SK-N-SH (cell line): ENCODE measurements at regions not wholly inside any gene's neighbourhood (a gene's known extent, or its start where the extent isn't known, plus 50 kb on each side); places are given as distances from the start of the nearest gene placed in this dataset.

Source experiments
- CTCF ChIA-PET: fragments of 300-600, 350-600 bp; formaldehyde crosslinking; extraction: SDS; loops from one replicate; lab custom pipeline; 2021; lab: Yijun Ruan, JAX
- POLR2A ChIA-PET: fragments of 350-600 bp; sonication (Branson Sonifier 250); formaldehyde crosslinking; extraction: SDS; loops from one replicate; lab custom pipeline; 2020; ENCODE audit warnings: antibody characterized with exemption, inconsistent platforms; lab: Yijun Ruan, JAX
- DNase-seq: peaks from one replicate; pipeline ENCODE4 v3.0.0; 2012
- H2AFZ ChIP-seq: fragments of 200-600 bp; sonication (generic); 2 replicates; pipeline ENCODE4 v1.8.1; 2016; ENCODE audit warnings: antibody characterized with exemption, mild to moderate bottlenecking, low read depth
- H3F3A ChIP-seq: fragments of 200-600 bp; sonication (generic); replicated peaks from 2 replicates; pipeline ENCODE3; 2016; ENCODE audit warnings: antibody characterized with exemption, mild to moderate bottlenecking; ENCODE audit not compliant: insufficient read depth
- H3K27ac ChIP-seq, 2 experiments: fragments of 200-500 bp in 1 of 2; fragments of 200-600 bp in 1 of 2; sonication (Bioruptor generic) in 1 of 2; sonication (generic), shearing (Covaris generic) in 1 of 2; 2 replicates each; pipeline versions ENCODE4 v1.5.1 to v1.6.1; 2014 to 2016; ENCODE audit warnings: low read depth in 2 of 2, inconsistent platforms in 1 of 2, low read length in 1 of 2, mild to moderate bottlenecking in 1 of 2, mixed read lengths in 1 of 2
- H3K27me3 ChIP-seq: fragments of 200-600 bp; sonication (generic), shearing (Covaris generic); 2 replicates; pipeline ENCODE4 v1.6.1; 2016; ENCODE audit warnings: mixed run types; ENCODE audit not compliant: insufficient read depth
- H3K36me3 ChIP-seq, 2 experiments: fragments of 200-500 bp in 1 of 2; fragments of 200-600 bp in 1 of 2; sonication (Bioruptor generic) in 1 of 2; sonication (generic) in 1 of 2; replicated peaks in 1 of 2; 2 replicates each; pipeline versions ENCODE3 to v1.5.1; 2014 to 2016; ENCODE audit warnings: low read length in 1 of 2, mild to moderate bottlenecking in 1 of 2; ENCODE audit not compliant: insufficient read depth in 2 of 2, control insufficient read depth in 1 of 2
- H3K4me1 ChIP-seq, 2 experiments: fragments of 200-500 bp in 1 of 2; fragments of 200-600 bp in 1 of 2; sonication (Bioruptor generic) in 1 of 2; sonication (generic), shearing (Covaris generic) in 1 of 2; 2 replicates each; pipeline versions ENCODE4 v1.5.1 to v1.6.1; 2014 to 2016; ENCODE audit warnings: low read depth in 1 of 2, low read length in 1 of 2, mixed run types in 1 of 2; ENCODE audit not compliant: insufficient read depth in 2 of 2, control insufficient read depth in 1 of 2
- H3K4me2 ChIP-seq: fragments of 200-600 bp; sonication (generic), shearing (Covaris generic); 2 replicates; pipeline ENCODE4 v1.6.1; 2017; ENCODE audit warnings: mixed run types
- H3K4me3 ChIP-seq, 2 experiments: fragments of 200-500 bp in 1 of 2; fragments of 200-600 bp in 1 of 2; sonication (Bioruptor generic) in 1 of 2; sonication (generic), shearing (Covaris generic) in 1 of 2; 2 replicates each; pipeline versions ENCODE4 v1.5.1 to v1.8.1; 2014 to 2016; ENCODE audit warnings: low read depth in 2 of 2, inconsistent platforms in 1 of 2, low read length in 1 of 2, mild to moderate bottlenecking in 1 of 2, mixed read lengths in 1 of 2, moderate library complexity in 1 of 2
- H3K79me2 ChIP-seq: fragments of 200-600 bp; sonication (generic); 2 replicates; pipeline ENCODE4 v1.8.1; 2017; ENCODE audit warnings: mild to moderate bottlenecking; ENCODE audit not compliant: insufficient read depth
- H3K9ac ChIP-seq: fragments of 200-600 bp; sonication (generic); 2 replicates; pipeline ENCODE4 v1.6.1; 2017; ENCODE audit warnings: mixed run types
- H3K9me2 ChIP-seq: fragments of 200-600 bp; sonication (generic); 2 replicates; pipeline ENCODE4 v1.6.1; 2017; ENCODE audit warnings: mixed run types
- H3K9me3 ChIP-seq: fragments of 200-600 bp; sonication (generic); 2 replicates; pipeline ENCODE4 v1.6.1; 2017; ENCODE audit warnings: mixed run types, mild to moderate bottlenecking, moderate library complexity
- H4K20me1 ChIP-seq: fragments of 200-600 bp; sonication (generic); 2 replicates; pipeline ENCODE4 v1.6.1; 2017; ENCODE audit warnings: mild to moderate bottlenecking, mixed run types; ENCODE audit not compliant: insufficient read depth
- EP300 ChIP-seq, 2 experiments: IDR thresholded peaks; 2 replicates each; pipeline versions ENCODE4 v1.4.0 to v1.6.1; 2012; ENCODE audit warnings: borderline replicate concordance in 1 of 2, low read depth in 1 of 2, low read length in 1 of 2
- FOSL2 ChIP-seq: IDR thresholded peaks from 2 replicates; pipeline ENCODE4 v1.4.0; 2012; ENCODE audit warnings: low read depth, mild to moderate bottlenecking, moderate library complexity, borderline replicate concordance
- FOXJ3 ChIP-seq: sonication (generic); formaldehyde crosslinking; IDR thresholded peaks from 2 replicates; pipeline ENCODE4 v1.5.1; 2020; ENCODE audit warnings: mild to moderate bottlenecking, missing genetic modification reagents
- FOXM1 ChIP-seq: IDR thresholded peaks from 2 replicates; pipeline ENCODE4 v1.4.0; 2012; ENCODE audit warnings: low read depth, mild to moderate bottlenecking
- GABPA ChIP-seq: IDR thresholded peaks from 2 replicates; pipeline ENCODE4 v1.4.0; 2012; ENCODE audit warnings: low read depth, mild to moderate bottlenecking
- JUND ChIP-seq: IDR thresholded peaks from 2 replicates; pipeline ENCODE4 v1.4.0; 2012
- MEF2A ChIP-seq: IDR thresholded peaks from 2 replicates; pipeline ENCODE4 v1.4.0; 2012; ENCODE audit warnings: low read depth, borderline replicate concordance
- MXI1 ChIP-seq: IDR thresholded peaks from 2 replicates; pipeline ENCODE4 v1.6.1; 2012; ENCODE audit warnings: mild to moderate bottlenecking, low read depth, low read length, improper control_type of control experiment
- POLR2AphosphoS5 ChIP-seq: IDR thresholded peaks from 2 replicates; pipeline ENCODE4 v1.6.1; 2012; ENCODE audit warnings: low read depth, low read length
- RAD21 ChIP-seq: IDR thresholded peaks from 2 replicates; pipeline ENCODE4 v1.6.1; 2012; ENCODE audit warnings: mild to moderate bottlenecking, low read length
- RFX5 ChIP-seq: IDR thresholded peaks from 2 replicates; pipeline ENCODE4 v1.6.1; 2012; ENCODE audit warnings: mild to moderate bottlenecking, improper control_type of control experiment, low read length
- SIN3A ChIP-seq: IDR thresholded peaks from 2 replicates; pipeline ENCODE4 v1.6.1; 2012; ENCODE audit warnings: low read depth, mild to moderate bottlenecking, low read length, moderate library complexity, borderline replicate concordance
- TAF1 ChIP-seq: IDR thresholded peaks from 2 replicates; pipeline ENCODE4 v1.6.1; 2012; ENCODE audit warnings: low read depth, mild to moderate bottlenecking, low read length, moderate library complexity, borderline replicate concordance
- WGBS: methylation state at CpG from one replicate; pipeline ENCODE4 v1.1.6; 2017; ENCODE audit warnings: low lambda C conversion rate; 5-methylcytosine and 5-hydroxymethylcytosine counted together
- TF ChIP-seq, protein P1 (sequence below): IDR thresholded peaks from 2 replicates; pipeline ENCODE4 v1.4.0; 2012; ENCODE audit warnings: low read depth, borderline replicate concordance
- TF ChIP-seq, protein P2 (sequence below): IDR thresholded peaks from 2 replicates; pipeline ENCODE4 v1.4.0; 2012; ENCODE audit warnings: low read depth
- TF ChIP-seq, protein P3 (sequence below): IDR thresholded peaks from 2 replicates; pipeline ENCODE4; 2012
- TF ChIP-seq, protein P4 (sequence below): fragments of 150-350 bp; IDR thresholded peaks from 2 replicates; pipeline ENCODE4 v1.6.1; 2016; ENCODE audit warnings: mild to moderate bottlenecking, low read depth, low read length
- TF ChIP-seq, protein P5 (sequence below): fragments of 200-600 bp; sonication (generic); IDR thresholded peaks from 2 replicates; pipeline ENCODE4 v1.6.1; 2017; ENCODE audit warnings: antibody characterized with exemption, mild to moderate bottlenecking, moderate library complexity

DNA sequence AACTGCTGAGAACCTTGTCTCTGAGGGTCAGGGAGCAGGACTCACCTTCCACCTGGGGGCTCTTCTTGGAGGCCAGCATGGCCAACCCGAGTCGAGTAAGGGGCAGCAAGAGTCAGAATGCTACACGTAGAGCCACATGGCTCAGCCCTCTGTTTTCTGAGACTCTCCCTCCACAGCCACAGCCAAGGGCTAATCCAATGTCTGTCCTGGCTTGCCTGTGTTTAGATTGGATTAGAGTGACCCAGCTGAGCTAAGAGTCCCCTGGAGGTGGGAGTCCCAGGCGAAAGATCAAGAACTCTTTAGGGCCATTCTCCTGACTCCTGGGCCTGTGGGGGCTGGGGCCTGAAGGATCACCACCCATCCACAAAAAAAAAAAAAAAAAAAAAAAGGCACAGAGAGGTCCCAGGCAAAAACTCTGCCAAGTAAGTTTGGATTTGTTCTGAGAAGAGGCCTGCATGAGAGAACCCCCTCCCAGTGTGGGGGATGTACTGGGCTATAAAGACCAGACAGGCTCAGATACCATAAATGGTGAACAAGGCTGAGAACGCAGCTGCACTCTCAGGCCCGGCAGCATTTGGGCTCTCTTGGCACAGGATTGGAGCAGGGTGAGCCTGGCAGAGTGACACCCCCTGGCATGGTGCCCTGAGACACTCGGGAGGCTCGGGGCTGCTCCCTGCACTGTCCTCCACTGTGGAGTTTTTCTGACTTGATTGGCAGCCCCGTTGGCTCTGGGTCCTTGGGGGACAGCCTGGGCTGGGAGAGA lies 88.0 kb upstream of the OSBPL11 start:
- H3K9ac ChIP-seq, result no peak overlapping the region
- DNase-seq, result no peak
- 51% methylated on average over 4 of the region's 9 CpGs for WGBS
- H3K4me1 ChIP-seq, result peaks cover 0 to 27% of the 10 kb centered on the region in 2 experiments; a peak in 1 of 4 replicates
- no peak overlapping the region; a peak in 1 of 4 replicates for H3K27ac ChIP-seq
- CTCF ChIA-PET, result no interaction called here
- no peaks in the 10 kb centered on the region for H3K9me3 ChIP-seq
- H4K20me1 ChIP-seq, result no peaks in the 10 kb centered on the region
- no peaks in the 10 kb centered on the region for H3K79me2 ChIP-seq
- H2AFZ ChIP-seq, result no peak overlapping the region
- H3F3A ChIP-seq, result peaks cover 2% of the 10 kb centered on the region
- no peaks in the 10 kb centered on the region for H3K27me3 ChIP-seq
- TF ChIP-seq GABPA, result no peak
- TF ChIP-seq, protein P1, sequence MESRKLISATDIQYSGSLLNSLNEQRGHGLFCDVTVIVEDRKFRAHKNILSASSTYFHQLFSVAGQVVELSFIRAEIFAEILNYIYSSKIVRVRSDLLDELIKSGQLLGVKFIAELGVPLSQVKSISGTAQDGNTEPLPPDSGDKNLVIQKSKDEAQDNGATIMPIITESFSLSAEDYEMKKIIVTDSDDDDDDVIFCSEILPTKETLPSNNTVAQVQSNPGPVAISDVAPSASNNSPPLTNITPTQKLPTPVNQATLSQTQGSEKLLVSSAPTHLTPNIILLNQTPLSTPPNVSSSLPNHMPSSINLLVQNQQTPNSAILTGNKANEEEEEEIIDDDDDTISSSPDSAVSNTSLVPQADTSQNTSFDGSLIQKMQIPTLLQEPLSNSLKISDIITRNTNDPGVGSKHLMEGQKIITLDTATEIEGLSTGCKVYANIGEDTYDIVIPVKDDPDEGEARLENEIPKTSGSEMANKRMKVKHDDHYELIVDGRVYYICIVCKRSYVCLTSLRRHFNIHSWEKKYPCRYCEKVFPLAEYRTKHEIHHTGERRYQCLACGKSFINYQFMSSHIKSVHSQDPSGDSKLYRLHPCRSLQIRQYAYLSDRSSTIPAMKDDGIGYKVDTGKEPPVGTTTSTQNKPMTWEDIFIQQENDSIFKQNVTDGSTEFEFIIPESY, result no peak
- TF ChIP-seq, protein P2, sequence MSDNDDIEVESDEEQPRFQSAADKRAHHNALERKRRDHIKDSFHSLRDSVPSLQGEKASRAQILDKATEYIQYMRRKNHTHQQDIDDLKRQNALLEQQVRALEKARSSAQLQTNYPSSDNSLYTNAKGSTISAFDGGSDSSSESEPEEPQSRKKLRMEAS, result no peak
- TF ChIP-seq, protein P3, sequence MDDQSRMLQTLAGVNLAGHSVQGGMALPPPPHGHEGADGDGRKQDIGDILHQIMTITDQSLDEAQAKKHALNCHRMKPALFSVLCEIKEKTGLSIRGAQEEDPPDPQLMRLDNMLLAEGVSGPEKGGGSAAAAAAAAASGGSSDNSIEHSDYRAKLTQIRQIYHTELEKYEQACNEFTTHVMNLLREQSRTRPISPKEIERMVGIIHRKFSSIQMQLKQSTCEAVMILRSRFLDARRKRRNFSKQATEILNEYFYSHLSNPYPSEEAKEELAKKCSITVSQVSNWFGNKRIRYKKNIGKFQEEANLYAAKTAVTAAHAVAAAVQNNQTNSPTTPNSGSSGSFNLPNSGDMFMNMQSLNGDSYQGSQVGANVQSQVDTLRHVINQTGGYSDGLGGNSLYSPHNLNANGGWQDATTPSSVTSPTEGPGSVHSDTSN, result no peak
- TF ChIP-seq JUND, result no peak
- TF ChIP-seq MXI1, result no peak
- TF ChIP-seq RAD21, result no peak
- no peak for TF ChIP-seq MEF2A
- TF ChIP-seq POLR2AphosphoS5, result no peak
- TF ChIP-seq FOXJ3, result no peak
- TF ChIP-seq, protein P4, sequence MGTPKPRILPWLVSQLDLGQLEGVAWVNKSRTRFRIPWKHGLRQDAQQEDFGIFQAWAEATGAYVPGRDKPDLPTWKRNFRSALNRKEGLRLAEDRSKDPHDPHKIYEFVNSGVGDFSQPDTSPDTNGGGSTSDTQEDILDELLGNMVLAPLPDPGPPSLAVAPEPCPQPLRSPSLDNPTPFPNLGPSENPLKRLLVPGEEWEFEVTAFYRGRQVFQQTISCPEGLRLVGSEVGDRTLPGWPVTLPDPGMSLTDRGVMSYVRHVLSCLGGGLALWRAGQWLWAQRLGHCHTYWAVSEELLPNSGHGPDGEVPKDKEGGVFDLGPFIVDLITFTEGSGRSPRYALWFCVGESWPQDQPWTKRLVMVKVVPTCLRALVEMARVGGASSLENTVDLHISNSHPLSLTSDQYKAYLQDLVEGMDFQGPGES, result no peak
- TF ChIP-seq FOXM1, result no peak
- no peak for TF ChIP-seq RFX5
- TF ChIP-seq TAF1, result no peak
- TF ChIP-seq, protein P5, sequence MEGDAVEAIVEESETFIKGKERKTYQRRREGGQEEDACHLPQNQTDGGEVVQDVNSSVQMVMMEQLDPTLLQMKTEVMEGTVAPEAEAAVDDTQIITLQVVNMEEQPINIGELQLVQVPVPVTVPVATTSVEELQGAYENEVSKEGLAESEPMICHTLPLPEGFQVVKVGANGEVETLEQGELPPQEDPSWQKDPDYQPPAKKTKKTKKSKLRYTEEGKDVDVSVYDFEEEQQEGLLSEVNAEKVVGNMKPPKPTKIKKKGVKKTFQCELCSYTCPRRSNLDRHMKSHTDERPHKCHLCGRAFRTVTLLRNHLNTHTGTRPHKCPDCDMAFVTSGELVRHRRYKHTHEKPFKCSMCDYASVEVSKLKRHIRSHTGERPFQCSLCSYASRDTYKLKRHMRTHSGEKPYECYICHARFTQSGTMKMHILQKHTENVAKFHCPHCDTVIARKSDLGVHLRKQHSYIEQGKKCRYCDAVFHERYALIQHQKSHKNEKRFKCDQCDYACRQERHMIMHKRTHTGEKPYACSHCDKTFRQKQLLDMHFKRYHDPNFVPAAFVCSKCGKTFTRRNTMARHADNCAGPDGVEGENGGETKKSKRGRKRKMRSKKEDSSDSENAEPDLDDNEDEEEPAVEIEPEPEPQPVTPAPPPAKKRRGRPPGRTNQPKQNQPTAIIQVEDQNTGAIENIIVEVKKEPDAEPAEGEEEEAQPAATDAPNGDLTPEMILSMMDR, result no peak
- TF ChIP-seq FOSL2, result no peak
- no peak for TF ChIP-seq EP300 (IDR thresholded peaks at IDR 0.05; ENCODE audit: borderline replicate concordance in 1 of 2, low read depth in 1 of 2, low read length in 1 of 2)
- TF ChIP-seq SIN3A, result no peak
- TF ChIP-seq, all 33 proteins: peak for 0
- Histone ChIP-seq H3K36me3 (no peaks in the 10 kb centered on the region), H3K4me2 (no peak overlapping the region), H3K4me3 (no peak overlapping the region), H3K9me2 (no peaks in the 10 kb centered on the region)
- POLR2A ChIA-PET, result no interaction called here
